Suprapubic skin (tissue), 4 donors: ENCODE measurements at regions not wholly inside any gene's neighbourhood (a gene's known extent, or its start where the extent isn't known, plus 50 kb on each side); places are given as distances from the start of the nearest gene placed in this dataset.

Source experiments
- CTCF ChIP-seq, 2 donors: fragments of 200-600 bp in 1 of 2; fragments of 450-650 bp in 1 of 2; sonication (generic) in 1 of 2; IDR thresholded peaks; one replicate each; pipeline ENCODE4 v1.5.1; 2016 to 2019; ENCODE audit warnings: antibody characterized with exemption in 2 of 2, mild to moderate bottlenecking in 1 of 2, moderate library complexity in 1 of 2
- EP300 ChIP-seq: sonication (generic); formaldehyde crosslinking; IDR thresholded peaks from one replicate; pipeline ENCODE4 v1.6.1; 2017; ENCODE audit warnings: antibody characterized with exemption
- POLR2A ChIP-seq, 2 donors: fragments of 450-650 bp; IDR thresholded peaks; one replicate each; pipeline ENCODE4 v1.6.1; 2017; ENCODE audit warnings: antibody characterized with exemption in 2 of 2, mild to moderate bottlenecking in 2 of 2, moderate library complexity in 2 of 2
- POLR2AphosphoS5 ChIP-seq, 3 donors: sonication (generic); formaldehyde crosslinking; IDR thresholded peaks; one replicate each; pipeline ENCODE4 v1.6.1; 2017; ENCODE audit warnings: antibody characterized with exemption in 3 of 3

- TF ChIP-seq POLR2A (IDR thresholded peaks at IDR 0.05), result no peak
- no peak for TF ChIP-seq CTCF (IDR thresholded peaks at IDR 0.05)
- TF ChIP-seq POLR2AphosphoS5 (IDR thresholded peaks at IDR 0.05), result no peak
- no peak for TF ChIP-seq EP300
Measured at GRCh38 chr6:167709196-167709595, 117.5 kb upstream of the AFDN start.
